ENCODE measurements at regions not wholly inside any gene's neighbourhood (a gene's known extent, or its start where the extent isn't known, plus 50 kb on each side); places are given as distances from the start of the nearest gene placed in this dataset.
A peak's percentile ranks its signal among the peaks of the same experiment; 100 is the strongest.

GRCh38 chr17:71974051-71974450 lies 146.8 kb upstream of the SOX9 start:
- DNase-seq: no peak

- DNase-seq: peak; percentile 63
Measured at GRCh38 chr17:71975331-71975801, 145.5 kb upstream of the SOX9 start.

GRCh38 chr17:71976011-71976649 lies 144.7 kb upstream of the SOX9 start:
- peak; percentile 98 for DNase-seq

- no peak for DNase-seq
Measured at GRCh38 chr17:71978435-71978834, 142.4 kb upstream of the SOX9 start.

- peak; percentile 26 for DNase-seq
Measured at GRCh38 chr17:71980171-71980570, 140.6 kb upstream of the SOX9 start.

- no peak for DNase-seq
Measured at GRCh38 chr17:71983828-71984227, 137.0 kb upstream of the SOX9 start.

GRCh38 chr17:71985111-71986039 lies 135.4 kb upstream of the SOX9 start:
- DNase-seq: no peak

GRCh38 chr17:71986886-71987285 lies 133.9 kb upstream of the SOX9 start:
- no peak for DNase-seq

- DNase-seq: peak; percentile 50
Measured at GRCh38 chr17:71987634-71988033, 133.2 kb upstream of the SOX9 start.

GRCh38 chr17:71989117-71989516 lies 131.7 kb upstream of the SOX9 start:
- DNase-seq: no peak

GRCh38 chr17:71993363-71993762 lies 127.5 kb upstream of the SOX9 start:
- DNase-seq: no peak

- peak; percentile 53 for DNase-seq
Measured at GRCh38 chr17:71995590-71995989, 125.2 kb upstream of the SOX9 start.

GRCh38 chr17:72004011-72004427 lies 116.8 kb upstream of the SOX9 start:
- DNase-seq: peak; percentile 70

GRCh38 chr17:72004611-72005331 lies 116.0 kb upstream of the SOX9 start:
- peak; percentile 13 for DNase-seq

GRCh38 chr17:72005332-72006163 lies 115.3 kb upstream of the SOX9 start:
- DNase-seq: no peak

- DNase-seq: peak; percentile 51
Measured at GRCh38 chr17:72008236-72008876, 112.5 kb upstream of the SOX9 start.

GRCh38 chr17:72011561-72011960 lies 109.3 kb upstream of the SOX9 start:
- peak; percentile 11 for DNase-seq

- no peak for DNase-seq
Measured at GRCh38 chr17:72021417-72022041, 99.3 kb upstream of the SOX9 start.

- DNase-seq: no peak
Measured at GRCh38 chr17:72022328-72023275, 98.2 kb upstream of the SOX9 start.

- DNase-seq: no peak
Measured at GRCh38 chr17:72024457-72024856, 96.4 kb upstream of the SOX9 start.

All from EL (cell line).